H1 (cell line): ENCODE measurements at regions not wholly inside any gene's neighbourhood (a gene's known extent, or its start where the extent isn't known, plus 50 kb on each side); places are given as distances from the start of the nearest gene placed in this dataset.

Experiments used
- CTCF ChIA-PET: fragments of 300-600 bp; sonication (Branson Sonifier 250); formaldehyde crosslinking; loops from one replicate; lab custom pipeline; 2021; ENCODE audit not compliant: partially characterized antibody; lab: Charles Lee
- POLR2A ChIA-PET: fragments of 300-600 bp; sonication (Branson Sonifier 250); formaldehyde crosslinking; loops from one replicate; lab custom pipeline; 2021; ENCODE audit warnings: inconsistent platforms; ENCODE audit not compliant: partially characterized antibody; lab: Charles Lee
- DNase-seq, 2 experiments: peaks; one replicate each; pipeline versions ENCODE4 v3.0.0 to v3.0.0-alpha.2; 2010 to 2022; ENCODE audit warnings: low spot score in 2 of 2, low read depth in 1 of 2, mixed read lengths in 1 of 2
- FAIRE-seq: peaks from 2 replicates; lab custom pipeline; 2011; peaks lifted over from hg19 to GRCh38; lab: Jason Lieb, UNC
- H2AFZ ChIP-seq: 2 replicates; pipeline ENCODE4 v1.8.1; 2012; ENCODE audit warnings: low read length, inconsistent platforms
- H2AK5ac ChIP-seq: 2 replicates; pipeline ENCODE4 v1.6.1; 2013; ENCODE audit warnings: low read depth, low read length
- H2BK120ac ChIP-seq: replicated peaks from 2 replicates; pipeline ENCODE3; 2013; ENCODE audit warnings: low read depth, low read length, inconsistent platforms
- H2BK12ac ChIP-seq: 2 replicates; pipeline ENCODE4 v1.6.1; 2013; ENCODE audit warnings: low read depth, low read length
- H2BK15ac ChIP-seq: 2 replicates; pipeline ENCODE4 v1.6.1; 2013; ENCODE audit warnings: low read length
- H2BK20ac ChIP-seq: 2 replicates; pipeline ENCODE4 v1.6.1; 2013; ENCODE audit warnings: low read length
- H2BK5ac ChIP-seq: 2 replicates; pipeline ENCODE4 v1.6.1; 2013; ENCODE audit warnings: low read depth, low read length
- H3K14ac ChIP-seq: 2 replicates; pipeline ENCODE4 v1.6.1; 2013; ENCODE audit warnings: inconsistent platforms; ENCODE audit not compliant: insufficient read length
- H3K18ac ChIP-seq: 2 replicates; pipeline ENCODE4 v1.6.1; 2013; ENCODE audit warnings: low read length; ENCODE audit errors: extremely low read depth
- H3K23ac ChIP-seq: 2 replicates; pipeline ENCODE4 v1.6.1; 2013; ENCODE audit warnings: inconsistent platforms; ENCODE audit not compliant: insufficient read length
- H3K23me2 ChIP-seq: 2 replicates; pipeline ENCODE4 v1.6.1; 2013; ENCODE audit warnings: low read depth, low read length
- H3K27ac ChIP-seq: 2 replicates; pipeline ENCODE4 v1.6.1; 2011; ENCODE audit warnings: low read depth, low read length, inconsistent platforms
- H3K27me3 ChIP-seq, 4 experiments: replicated peaks in 1 of 4; 1 replicate in 1 of 4; 2 replicates in 3 of 4; pipeline versions ENCODE4 v1.6.1 to v1.8.1; 2011 to 2013; ENCODE audit warnings: low read length in 3 of 4, mild to moderate bottlenecking in 3 of 4, inconsistent platforms in 2 of 4, mixed read lengths in 2 of 4, moderate library complexity in 1 of 4; ENCODE audit not compliant: control insufficient read depth in 3 of 4, insufficient read depth in 3 of 4; ENCODE audit errors: extremely low read depth in 1 of 4
- H3K36me3 ChIP-seq, 4 experiments: 2 replicates each; pipeline versions ENCODE4 v1.6.1 to v1.8.1; 2011 to 2013; ENCODE audit warnings: mild to moderate bottlenecking in 4 of 4, low read length in 3 of 4, moderate library complexity in 2 of 4, control low read depth in 1 of 4, inconsistent platforms in 1 of 4; ENCODE audit not compliant: insufficient read depth in 4 of 4, control insufficient read depth in 2 of 4
- H3K4ac ChIP-seq: replicated peaks from 2 replicates; pipeline ENCODE3; 2013; ENCODE audit warnings: low read length, low read depth, mixed read lengths, inconsistent platforms; ENCODE audit not compliant: insufficient read length
- H3K4me1 ChIP-seq, 4 experiments: replicated peaks in 1 of 4; 1 replicate in 1 of 4; 2 replicates in 3 of 4; pipeline versions ENCODE4 v1.6.1 to v1.8.1; 2011 to 2013; ENCODE audit warnings: low read length in 3 of 4, inconsistent platforms in 2 of 4, mixed read lengths in 1 of 4; ENCODE audit not compliant: insufficient read depth in 4 of 4, control insufficient read depth in 3 of 4
- H3K4me2 ChIP-seq, 2 experiments: 2 replicates each; pipeline versions ENCODE4 v1.6.1 to v1.8.1; 2011 to 2013; ENCODE audit warnings: low read depth in 2 of 2, low read length in 2 of 2, control low read depth in 1 of 2, inconsistent platforms in 1 of 2, mild to moderate bottlenecking in 1 of 2; ENCODE audit not compliant: insufficient read depth in 1 of 2
- H3K4me3 ChIP-seq, 4 experiments: fragments of 200-600, 300-600 bp in 1 of 4; sonication (generic), shearing (Covaris generic), sonication (Bioruptor Twin) in 1 of 4; 2 replicates each; pipeline versions ENCODE4 v1.5.1 to v1.8.1; 2011 to 2016; ENCODE audit warnings: low read length in 4 of 4, low read depth in 3 of 4, control low read depth in 2 of 4, inconsistent platforms in 2 of 4, mild to moderate bottlenecking in 2 of 4, mixed read lengths in 1 of 4, moderate library complexity in 1 of 4; ENCODE audit not compliant: insufficient read depth in 2 of 4; ENCODE audit errors: extremely low read depth in 1 of 4
- H3K56ac ChIP-seq: replicated peaks from 2 replicates; pipeline ENCODE3; 2013; ENCODE audit warnings: low read depth, mild to moderate bottlenecking, mixed read lengths, low read length, inconsistent platforms; ENCODE audit not compliant: insufficient read length
- H3K79me1 ChIP-seq: 2 replicates; pipeline ENCODE4 v1.6.1; 2013; ENCODE audit warnings: low read depth, low read length, control low read depth
- H3K79me2 ChIP-seq, 2 experiments: 2 replicates each; pipeline versions ENCODE4 v1.6.1 to v1.8.1; 2012 to 2013; ENCODE audit warnings: low read length in 2 of 2, mild to moderate bottlenecking in 2 of 2, inconsistent platforms in 1 of 2; ENCODE audit not compliant: insufficient read depth in 2 of 2, control insufficient read depth in 1 of 2
- H3K9ac ChIP-seq, 4 experiments: replicated peaks in 1 of 4; 1 replicate in 1 of 4; 2 replicates in 3 of 4; pipeline versions ENCODE4 v1.6.1 to v1.8.1; 2011 to 2013; ENCODE audit warnings: low read depth in 3 of 4, low read length in 3 of 4, control low read depth in 2 of 4, mild to moderate bottlenecking in 2 of 4, moderate library complexity in 2 of 4, inconsistent platforms in 1 of 4; ENCODE audit errors: extremely low read depth in 1 of 4
- H3K9me3 ChIP-seq, 2 experiments: 2 replicates each; pipeline versions ENCODE4 v1.6.1 to v1.8.1; 2012 to 2013; ENCODE audit warnings: mild to moderate bottlenecking in 2 of 2, moderate library complexity in 2 of 2, control low read depth in 1 of 2, inconsistent platforms in 1 of 2, low read depth in 1 of 2, low read length in 1 of 2, mixed read lengths in 1 of 2; ENCODE audit not compliant: insufficient read depth in 2 of 2
- H4K20me1 ChIP-seq, 2 experiments: replicated peaks in 1 of 2; 2 replicates each; pipeline versions ENCODE3 to v1.8.1; 2011 to 2013; ENCODE audit warnings: inconsistent platforms in 2 of 2, low read length in 2 of 2, mild to moderate bottlenecking in 1 of 2; ENCODE audit not compliant: insufficient read depth in 2 of 2, control insufficient read depth in 1 of 2
- H4K5ac ChIP-seq: 2 replicates; pipeline ENCODE4 v1.6.1; 2013; ENCODE audit warnings: low read length, low read depth, mixed read lengths, inconsistent platforms; ENCODE audit not compliant: insufficient read length
- H4K8ac ChIP-seq: 2 replicates; pipeline ENCODE4 v1.8.0; 2013; ENCODE audit warnings: mild to moderate bottlenecking, moderate library complexity, low read length, inconsistent platforms; ENCODE audit not compliant: insufficient read depth; ENCODE audit errors: extremely low read depth
- H4K91ac ChIP-seq: replicated peaks from 2 replicates; pipeline ENCODE3; 2013; ENCODE audit warnings: low read length, mixed read lengths, inconsistent platforms; ENCODE audit not compliant: insufficient read length
- SIRT6 ChIP-seq: IDR thresholded peaks from one replicate; pipeline ENCODE4 v1.7.1; 2012; ENCODE audit warnings: low read length, inconsistent platforms
- TEAD4 ChIP-seq: IDR thresholded peaks from 2 replicates; pipeline ENCODE4 v1.6.1; 2012; ENCODE audit warnings: low read depth, low read length, inconsistent platforms, mixed read lengths
- WGBS, 2 experiments: shearing (Covaris generic) in 1 of 2; methylation state at CpG; one replicate each; pipeline versions ENCODE4 v1.1.6 to v1.1.7; 2013 to 2015; ENCODE audit warnings: low lambda C conversion rate in 2 of 2, mixed read lengths in 2 of 2, inconsistent platforms in 1 of 2, low coverage in 1 of 2, missing lambda C conversion rate in 1 of 2; ENCODE audit not compliant: insufficient replicate concordance in 2 of 2, insufficient coverage in 1 of 2, insufficient read length in 1 of 2; ENCODE audit errors: extremely low coverage in 1 of 2, missing lambda C conversion rate in 1 of 2; 5-methylcytosine and 5-hydroxymethylcytosine counted together

DNA sequence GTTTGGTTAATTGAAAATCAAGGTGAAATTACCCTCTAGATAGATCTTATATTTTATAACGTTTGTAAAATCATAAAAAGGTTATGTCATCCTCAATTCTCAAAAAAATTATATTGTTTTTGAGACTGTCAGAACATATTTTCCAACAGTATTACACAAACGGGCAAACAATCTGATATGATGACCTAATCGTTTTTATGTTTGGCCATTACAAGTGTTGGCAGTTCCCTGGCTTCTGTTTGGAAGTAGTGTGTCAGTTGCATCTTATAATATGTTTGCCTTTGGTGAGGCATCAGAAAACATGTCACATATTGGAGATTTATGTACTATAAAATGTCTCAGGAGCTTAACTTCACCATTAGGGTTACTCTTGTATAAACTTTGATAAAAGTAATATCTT, 308.1 kb upstream of the EPHA7 start:
- H4K8ac ChIP-seq: no peak overlapping the region
- H3K56ac ChIP-seq: no peak overlapping the region
- H3K79me1 ChIP-seq: no peaks in the 10 kb centered on the region
- H2BK20ac ChIP-seq: no peak overlapping the region
- H3K23ac ChIP-seq: no peak overlapping the region
- CTCF ChIA-PET: no interaction called here
- FAIRE-seq: no peak
- 81% methylated on average over 3 of the region's 3 CpGs; no CpG with 5 or more reads in 1 of the 2 experiments for WGBS, 2 experiments
- no peaks in the 10 kb centered on the region for H3K9me3 ChIP-seq
- H3K4me1 ChIP-seq: peaks cover 0 to 5% (median 3%) of the 10 kb centered on the region in 4 experiments; a peak in 4 of 7 replicates
- no peak overlapping the region for H2AFZ ChIP-seq
- no peak overlapping the region for H4K91ac ChIP-seq
- H2BK12ac ChIP-seq: no peak overlapping the region
- no peak overlapping the region for H3K18ac ChIP-seq
- H3K27me3 ChIP-seq: no peaks in the 10 kb centered on the region
- no peaks in the 10 kb centered on the region for H3K23me2 ChIP-seq
- H3K14ac ChIP-seq: no peak overlapping the region
- DNase-seq: no peak
- H2BK5ac ChIP-seq: no peak overlapping the region
- no peak overlapping the region for H3K9ac ChIP-seq
- no peak overlapping the region for H3K4me2 ChIP-seq
- no peak overlapping the region for H3K4ac ChIP-seq
- H4K5ac ChIP-seq: no peak overlapping the region
- TF ChIP-seq SIRT6 (no peak), TEAD4 (no peak)
- H2AK5ac ChIP-seq: no peak overlapping the region
- no peaks in the 10 kb centered on the region for H3K79me2 ChIP-seq
- POLR2A ChIA-PET: no interaction called here
- no peak overlapping the region for H2BK120ac ChIP-seq
- H4K20me1 ChIP-seq: no peaks in the 10 kb centered on the region
- H2BK15ac ChIP-seq: no peak overlapping the region
- no peak overlapping the region for H3K4me3 ChIP-seq
- H3K27ac ChIP-seq: no peak overlapping the region
- H3K36me3 ChIP-seq: no peaks in the 10 kb centered on the region
